Spinal cord (tissue), 9 donors: ENCODE measurements at regions not wholly inside any gene's neighbourhood (a gene's known extent, or its start where the extent isn't known, plus 50 kb on each side); places are given as distances from the start of the nearest gene placed in this dataset.
"Not testable (repeated sequence)": the region's sequence is repeated elsewhere in the genome, so short reads cannot be mapped to it uniquely, and the experiment has no call there.

ENCODE experiments used
- DNase-seq, 6 donors: peaks; one replicate each; pipeline versions ENCODE4 v3.0.0 to v3.0.0-alpha.2; 2013 to 2015; ENCODE audit warnings: low spot score in 6 of 6, low read depth in 4 of 6
- H3K27ac ChIP-seq: one replicate; pipeline ENCODE4 v1.5.1; 2013; ENCODE audit warnings: low read depth, low read length, control low read depth
- H3K27me3 ChIP-seq: one replicate; pipeline ENCODE4 v1.6.1; 2013; ENCODE audit warnings: low read length; ENCODE audit not compliant: control insufficient read depth, insufficient read depth
- H3K36me3 ChIP-seq: one replicate; pipeline ENCODE4 v1.6.1; 2013; ENCODE audit warnings: low read length; ENCODE audit not compliant: control insufficient read depth, insufficient read depth
- H3K4me1 ChIP-seq: one replicate; pipeline ENCODE4 v1.6.1; 2013; ENCODE audit warnings: low read length; ENCODE audit not compliant: control insufficient read depth, insufficient read depth
- H3K4me3 ChIP-seq: one replicate; pipeline ENCODE4 v1.5.1; 2013; ENCODE audit warnings: low read depth, low read length, control low read depth
- H3K9me3 ChIP-seq: one replicate; pipeline ENCODE4 v1.6.1; 2013; ENCODE audit warnings: low read length; ENCODE audit not compliant: control insufficient read depth, insufficient read depth
- WGBS: methylation state at CpG from one replicate; pipeline ENCODE4 v1.1.5; 2013; ENCODE audit warnings: missing lambda C conversion rate; ENCODE audit not compliant: insufficient coverage; 5-methylcytosine and 5-hydroxymethylcytosine counted together
- donor health status: healthy.

DNA sequence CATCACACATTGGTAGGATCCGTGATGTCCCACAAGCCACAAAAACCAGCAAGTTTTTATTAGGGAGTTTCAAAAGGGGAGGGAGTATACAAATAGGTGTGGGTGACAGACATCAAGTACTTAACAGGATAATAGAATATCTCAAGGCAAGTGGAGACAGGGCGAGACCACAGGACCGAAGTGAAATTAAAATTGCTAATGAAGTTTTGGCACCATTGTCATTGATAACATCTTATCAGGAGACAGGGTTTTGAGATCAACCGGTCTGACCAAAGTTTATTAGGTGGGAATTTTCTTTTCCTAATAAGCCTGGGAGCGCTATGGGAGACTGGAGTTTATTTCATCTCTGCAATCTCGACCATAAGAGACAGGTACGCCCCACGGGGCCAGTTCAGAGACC lies 178.5 kb downstream of the OTOP1 start:
- not testable (repeated sequence) for H3K4me1 ChIP-seq, H3K4me3 ChIP-seq, H3K9me3 ChIP-seq, H3K27ac ChIP-seq, H3K27me3 ChIP-seq, DNase-seq, H3K36me3 ChIP-seq
- 0% methylated on average over 1 of the region's 8 CpGs for WGBS

DNA sequence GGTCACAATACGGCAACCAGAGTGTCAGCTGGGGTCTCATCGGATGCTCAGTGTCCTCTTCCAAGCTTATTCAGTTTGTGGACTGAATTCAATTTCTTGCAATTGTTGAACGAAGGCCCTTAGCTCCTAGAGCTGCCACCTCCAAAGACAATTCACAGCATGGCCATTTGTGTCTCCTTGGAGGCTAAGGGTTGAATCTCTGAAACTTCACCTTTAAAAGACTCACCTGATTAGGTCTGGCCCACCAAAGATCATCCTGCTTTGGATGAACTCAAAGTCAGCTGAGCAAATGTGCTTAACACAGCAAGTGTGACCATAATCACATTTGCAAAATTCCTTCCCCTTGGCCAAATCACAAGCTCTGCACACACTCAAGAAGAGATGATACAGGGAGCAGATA lies 175.9 kb downstream of the OTOP1 start:
- H3K4me3 ChIP-seq, DNase-seq, H3K27ac ChIP-seq, H3K36me3 ChIP-seq, H3K27me3 ChIP-seq, H3K9me3 ChIP-seq, H3K4me1 ChIP-seq: not testable (repeated sequence)
- 69% methylated on average over 2 of the region's 3 CpGs for WGBS

DNA sequence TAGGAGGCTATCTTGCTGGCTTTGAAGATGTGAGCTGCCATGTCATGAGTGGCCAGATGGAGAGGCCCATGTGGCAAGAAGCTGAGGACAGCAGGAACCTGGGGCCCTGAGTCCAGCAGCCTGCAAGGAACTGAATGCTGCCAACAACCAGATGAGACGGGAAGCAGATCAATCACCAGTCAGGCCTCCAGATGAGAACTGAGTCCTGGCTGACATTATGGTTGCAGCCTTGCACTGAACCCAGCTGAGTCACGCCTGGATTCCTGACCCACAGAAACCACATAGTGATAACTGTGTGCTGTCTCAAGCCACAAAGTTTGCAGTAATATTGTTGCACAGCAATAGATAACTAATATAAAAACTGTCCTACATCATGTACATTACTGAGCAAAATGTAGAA lies 173.8 kb downstream of the OTOP1 start:
- DNase-seq, H3K9me3 ChIP-seq, H3K4me3 ChIP-seq, H3K27me3 ChIP-seq, H3K27ac ChIP-seq, H3K4me1 ChIP-seq, H3K36me3 ChIP-seq: not testable (repeated sequence)
- 40% methylated on average over 1 of the region's 2 CpGs for WGBS

DNA sequence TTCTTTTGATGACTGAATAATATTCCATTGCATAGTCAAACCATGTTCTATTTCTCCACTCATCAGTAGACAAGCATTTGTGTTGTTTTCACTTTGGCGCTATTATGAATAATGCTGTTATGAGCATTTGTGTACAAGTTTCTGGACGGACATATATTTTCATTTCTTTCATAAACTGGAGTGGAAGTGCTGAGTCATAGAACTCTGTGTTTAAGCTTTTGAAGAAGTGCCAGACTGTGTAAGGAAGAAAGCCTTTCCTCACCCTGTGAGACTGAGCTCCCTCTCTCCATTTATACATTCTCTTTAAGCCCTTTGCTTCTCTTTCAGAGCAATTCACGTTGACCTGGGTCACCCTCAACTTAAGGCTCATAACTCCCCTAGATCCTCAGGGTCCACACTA lies 169.5 kb downstream of the OTOP1 start:
- not testable (repeated sequence) for H3K36me3 ChIP-seq, H3K4me3 ChIP-seq, H3K27me3 ChIP-seq, DNase-seq, H3K4me1 ChIP-seq, H3K9me3 ChIP-seq, H3K27ac ChIP-seq
- WGBS: no CpG with 5 or more reads among the region's 3 CpGs

DNA sequence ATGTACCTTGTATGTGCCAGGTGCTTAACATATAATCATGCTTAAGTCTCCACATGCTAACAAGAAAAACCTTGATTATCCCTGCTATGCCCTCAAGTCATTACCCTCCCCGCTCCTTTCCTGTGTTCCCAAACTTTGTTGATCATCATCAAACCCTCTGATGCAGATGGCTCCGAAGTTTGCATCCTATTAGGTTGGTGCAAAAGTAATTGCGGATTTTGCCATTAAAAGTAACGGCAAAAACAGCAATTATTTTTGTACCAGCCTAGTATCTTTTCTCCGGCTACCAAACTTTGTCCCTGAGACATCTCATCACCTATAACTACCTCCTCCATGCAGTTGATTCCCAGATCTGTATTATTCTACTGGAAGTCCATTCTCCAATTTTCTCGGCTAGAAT lies 142.6 kb downstream of the OTOP1 start:
- H3K27ac ChIP-seq, DNase-seq, H3K4me1 ChIP-seq, H3K36me3 ChIP-seq, H3K27me3 ChIP-seq, H3K9me3 ChIP-seq, H3K4me3 ChIP-seq: not testable (repeated sequence)
- 91% methylated on average over 5 of the region's 6 CpGs for WGBS

DNA sequence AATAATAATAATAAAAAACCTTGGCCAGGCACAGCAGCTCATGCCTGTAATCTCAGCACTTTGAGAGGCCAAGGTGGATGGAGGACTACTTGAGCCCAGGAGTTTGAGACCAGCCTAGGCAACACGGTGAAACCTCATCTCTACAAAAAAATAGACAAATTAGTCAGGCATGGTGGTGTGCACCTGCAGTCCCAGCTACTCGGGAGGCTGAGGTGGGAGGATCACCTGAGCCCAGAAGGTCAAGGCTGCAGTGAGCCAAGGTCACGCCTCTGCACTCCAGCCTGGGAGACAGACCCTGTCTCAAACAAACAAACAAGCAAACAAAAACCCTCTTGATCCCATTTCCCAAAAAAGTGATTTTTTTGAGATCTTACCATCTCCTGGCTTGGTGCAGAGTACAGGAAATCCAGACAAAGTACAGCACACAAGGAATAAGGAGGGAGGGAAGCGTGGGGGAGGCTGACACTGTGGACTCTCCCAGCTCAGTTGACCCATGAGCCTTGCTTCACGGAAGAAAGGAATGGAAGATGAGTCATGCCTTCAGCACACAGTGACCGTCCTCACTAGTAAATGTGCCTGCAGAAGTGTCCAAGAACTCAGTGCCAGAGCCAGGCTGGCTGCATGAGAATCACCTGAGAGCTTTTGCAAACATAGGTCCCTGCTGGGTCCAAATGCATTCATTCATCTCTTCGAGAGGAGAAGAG lies 136.9 kb downstream of the OTOP1 start:
- 51% methylated on average over 2 of the region's 7 CpGs for WGBS
- not testable (repeated sequence) for H3K27ac ChIP-seq, H3K27me3 ChIP-seq, DNase-seq, H3K36me3 ChIP-seq, H3K4me3 ChIP-seq, H3K9me3 ChIP-seq, H3K4me1 ChIP-seq

DNA sequence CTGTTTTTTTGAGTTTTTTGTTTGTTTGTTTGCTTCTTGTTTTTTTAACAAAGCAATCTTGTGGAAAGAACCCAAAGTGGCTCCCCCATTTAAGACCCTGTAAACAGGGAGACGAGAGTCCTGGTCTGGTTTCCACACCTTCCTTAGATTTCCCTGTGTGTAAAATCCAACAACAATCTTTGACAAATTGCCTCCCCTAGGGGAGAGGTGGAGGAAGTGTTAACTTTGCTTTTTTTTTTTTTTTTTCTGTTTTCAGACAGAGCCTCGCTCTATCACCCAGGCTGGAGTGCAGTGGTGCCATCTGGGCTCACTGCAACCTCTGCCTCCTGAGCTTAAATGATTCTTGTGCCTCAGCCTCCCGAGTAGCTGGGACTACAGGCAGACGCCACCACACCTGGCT lies 136.0 kb downstream of the OTOP1 start:
- not testable (repeated sequence) for DNase-seq, H3K36me3 ChIP-seq, H3K9me3 ChIP-seq, H3K27me3 ChIP-seq, H3K4me1 ChIP-seq, H3K4me3 ChIP-seq, H3K27ac ChIP-seq
- 40% methylated on average over 1 of the region's 4 CpGs for WGBS

DNA sequence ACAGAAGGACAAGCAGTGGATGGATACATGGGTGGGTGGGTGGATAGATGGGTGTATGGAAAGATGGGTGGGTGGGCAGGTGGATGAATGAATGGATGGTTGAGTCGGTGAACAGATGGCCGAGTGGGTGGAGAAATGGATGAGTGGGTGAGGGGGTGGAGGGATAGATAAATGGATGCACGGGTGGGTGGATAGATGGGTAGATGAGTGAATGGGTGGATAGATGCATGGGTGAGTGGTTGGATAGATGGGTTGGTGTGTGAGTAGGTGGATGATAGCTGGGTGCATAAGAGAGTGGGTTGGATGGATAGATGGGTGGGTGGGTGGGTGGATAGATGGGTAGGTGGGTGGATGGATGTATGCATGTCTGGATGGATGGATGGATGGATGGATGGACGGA lies 134.6 kb downstream of the OTOP1 start:
- not testable (repeated sequence) for H3K27ac ChIP-seq, H3K27me3 ChIP-seq, H3K4me1 ChIP-seq, DNase-seq, H3K9me3 ChIP-seq, H3K4me3 ChIP-seq, H3K36me3 ChIP-seq
- WGBS: 47% methylated on average over 3 of the region's 4 CpGs

DNA sequence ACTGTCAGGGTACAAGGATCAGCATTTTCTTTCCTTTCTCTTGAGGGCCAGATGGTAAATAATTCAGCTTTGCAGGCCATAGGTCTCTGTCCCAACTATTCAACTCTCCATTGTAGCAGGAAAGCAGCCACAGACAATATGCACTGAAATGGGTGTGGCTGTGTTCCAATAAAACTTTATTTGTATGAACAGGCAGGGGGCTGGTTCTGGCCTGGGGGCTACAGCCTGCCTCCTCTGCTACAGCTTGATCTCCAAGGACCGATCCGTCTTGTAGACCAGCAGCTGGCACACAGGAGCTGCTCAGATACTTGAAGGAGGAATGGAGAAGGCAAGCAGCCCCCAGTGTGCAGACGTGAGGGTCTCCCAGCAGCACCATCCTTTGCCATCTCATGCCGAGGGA lies 127.1 kb downstream of the OTOP1 start:
- not testable (repeated sequence) for H3K4me3 ChIP-seq, H3K4me1 ChIP-seq, H3K27me3 ChIP-seq, H3K27ac ChIP-seq, H3K36me3 ChIP-seq, DNase-seq, H3K9me3 ChIP-seq
- WGBS: no CpG with 5 or more reads among the region's 4 CpGs

DNA sequence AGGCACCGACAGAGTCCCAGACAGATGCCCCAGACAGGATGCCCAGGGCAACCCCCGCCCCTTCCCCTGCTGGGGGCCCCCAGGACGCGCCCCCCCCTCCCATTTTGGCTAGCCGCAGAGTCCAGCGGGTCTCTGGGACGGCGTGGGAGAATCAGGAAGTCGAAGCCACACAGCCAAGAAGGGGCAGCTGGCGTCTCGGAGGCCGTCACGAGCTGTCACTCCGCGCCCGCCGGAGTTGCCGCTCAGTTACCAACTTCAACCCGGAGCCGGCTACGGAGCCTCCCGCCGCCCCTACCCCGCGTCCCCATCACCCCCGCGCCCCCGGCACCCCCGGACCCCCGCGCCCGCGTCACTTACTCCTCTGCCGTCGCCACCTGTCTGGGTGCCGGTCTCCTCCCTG lies 119.8 kb downstream of the OTOP1 start:
- H3K36me3 ChIP-seq, H3K27me3 ChIP-seq, H3K27ac ChIP-seq, H3K9me3 ChIP-seq, H3K4me1 ChIP-seq, H3K4me3 ChIP-seq: not testable (repeated sequence)
- WGBS: 1% methylated on average over 8 of the region's 36 CpGs
- DNase-seq: peak in 1 of 6 donors; percentile 1
